Peyer's patch (tissue), 4 donors: ENCODE measurements at regions not wholly inside any gene's neighbourhood (a gene's known extent, or its start where the extent isn't known, plus 50 kb on each side); places are given as distances from the start of the nearest gene placed in this dataset.

ENCODE experiments used
- DNase-seq, 3 donors: peaks; one replicate each; pipeline ENCODE4 v3.0.0-alpha.2; 2017 to 2019
- H3K27ac ChIP-seq, 4 donors: fragments of 200-600 bp; sonication (generic); one replicate each; pipeline ENCODE4 v1.5.1; 2016 to 2019
- H3K27me3 ChIP-seq, 2 donors: fragments of 200-600 bp; sonication (generic); one replicate each; pipeline ENCODE4 v1.5.1; 2019
- H3K36me3 ChIP-seq, 3 donors: fragments of 200-600 bp; sonication (generic); one replicate each; pipeline ENCODE4 v1.5.1; 2016 to 2019
- H3K4me1 ChIP-seq, 4 donors: fragments of 200-600 bp; sonication (generic); one replicate each; pipeline ENCODE4 v1.5.1; 2016 to 2019
- H3K4me3 ChIP-seq, 4 donors: fragments of 200-600 bp; sonication (generic); 1 replicate in 3 of 4; 2 replicates in 1 of 4; pipeline ENCODE4 v1.5.1; 2016 to 2019; ENCODE audit warnings: mild to moderate bottlenecking in 1 of 4
- H3K9me3 ChIP-seq, 4 donors: fragments of 200-600 bp; sonication (generic); one replicate each; pipeline ENCODE4 v1.5.1; 2016 to 2019; ENCODE audit warnings: mild to moderate bottlenecking in 1 of 4
- POLR2A ChIP-seq, 2 donors: fragments of 450-650 bp; IDR thresholded peaks; one replicate each; pipeline ENCODE4 v1.5.1; 2017; ENCODE audit warnings: antibody characterized with exemption in 2 of 2, mild to moderate bottlenecking in 2 of 2, moderate library complexity in 2 of 2
- TF ChIP-seq, protein P1 (sequence below), 6 experiments: fragments of 450-650 bp in 4 of 6; fragments of 200-600 bp in 2 of 6; sonication (generic) in 1 of 6; IDR thresholded peaks; one replicate each; pipeline ENCODE4 v1.5.1; 2017 to 2019; ENCODE audit warnings: antibody characterized with exemption in 6 of 6, mild to moderate bottlenecking in 3 of 6, moderate library complexity in 1 of 6

GRCh38 chr14:25628390-25628789 is 578.4 kb upstream of the STXBP6 start:
- H3K36me3 ChIP-seq, result no peaks in the 10 kb centered on the region
- TF ChIP-seq, protein P1, sequence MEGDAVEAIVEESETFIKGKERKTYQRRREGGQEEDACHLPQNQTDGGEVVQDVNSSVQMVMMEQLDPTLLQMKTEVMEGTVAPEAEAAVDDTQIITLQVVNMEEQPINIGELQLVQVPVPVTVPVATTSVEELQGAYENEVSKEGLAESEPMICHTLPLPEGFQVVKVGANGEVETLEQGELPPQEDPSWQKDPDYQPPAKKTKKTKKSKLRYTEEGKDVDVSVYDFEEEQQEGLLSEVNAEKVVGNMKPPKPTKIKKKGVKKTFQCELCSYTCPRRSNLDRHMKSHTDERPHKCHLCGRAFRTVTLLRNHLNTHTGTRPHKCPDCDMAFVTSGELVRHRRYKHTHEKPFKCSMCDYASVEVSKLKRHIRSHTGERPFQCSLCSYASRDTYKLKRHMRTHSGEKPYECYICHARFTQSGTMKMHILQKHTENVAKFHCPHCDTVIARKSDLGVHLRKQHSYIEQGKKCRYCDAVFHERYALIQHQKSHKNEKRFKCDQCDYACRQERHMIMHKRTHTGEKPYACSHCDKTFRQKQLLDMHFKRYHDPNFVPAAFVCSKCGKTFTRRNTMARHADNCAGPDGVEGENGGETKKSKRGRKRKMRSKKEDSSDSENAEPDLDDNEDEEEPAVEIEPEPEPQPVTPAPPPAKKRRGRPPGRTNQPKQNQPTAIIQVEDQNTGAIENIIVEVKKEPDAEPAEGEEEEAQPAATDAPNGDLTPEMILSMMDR (IDR thresholded peaks at IDR 0.05), result no peak
- no peak for TF ChIP-seq POLR2A (IDR thresholded peaks at IDR 0.05)

DNA sequence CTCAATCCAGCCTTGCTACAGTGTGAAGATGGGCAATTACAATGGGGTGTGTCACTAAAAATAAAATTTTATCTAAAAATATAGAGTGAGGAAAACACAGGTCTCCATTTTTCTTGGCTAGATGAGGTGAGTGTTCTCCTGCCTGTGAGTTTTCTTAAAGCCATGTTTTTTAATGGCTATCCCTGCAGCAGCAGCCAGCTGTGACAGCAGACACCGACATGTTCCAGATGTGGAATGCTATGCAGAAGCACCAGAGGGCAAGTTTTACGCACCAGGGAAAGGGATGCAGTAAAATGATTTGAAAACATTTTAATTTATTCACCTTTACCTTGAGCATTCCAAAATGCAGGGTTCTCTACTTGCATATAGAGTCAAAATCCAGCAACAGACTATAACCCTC is 577.0 kb upstream of the STXBP6 start:
- no peaks in the 10 kb centered on the region for H3K36me3 ChIP-seq
- H3K9me3 ChIP-seq, result no peaks in the 10 kb centered on the region
- no peak overlapping the region for H3K4me3 ChIP-seq
- no peak for DNase-seq
- no peaks in the 10 kb centered on the region for H3K27me3 ChIP-seq
- no peaks in the 10 kb centered on the region for H3K4me1 ChIP-seq
- no peak overlapping the region for H3K27ac ChIP-seq
- TF ChIP-seq, protein P1 (IDR thresholded peaks at IDR 0.05), result no peak
- no peak for TF ChIP-seq POLR2A (IDR thresholded peaks at IDR 0.05)

More at GRCh38 chr14:25628390-25628789, 578.4 kb upstream of the STXBP6 start:
- Histone ChIP-seq H3K27ac (no peak overlapping the region), H3K9me3 (no peaks in the 10 kb centered on the region), H3K4me3 (no peak overlapping the region), H3K27me3 (no peaks in the 10 kb centered on the region), H3K4me1 (no peaks in the 10 kb centered on the region)
- DNase-seq, result no peak

DNA sequence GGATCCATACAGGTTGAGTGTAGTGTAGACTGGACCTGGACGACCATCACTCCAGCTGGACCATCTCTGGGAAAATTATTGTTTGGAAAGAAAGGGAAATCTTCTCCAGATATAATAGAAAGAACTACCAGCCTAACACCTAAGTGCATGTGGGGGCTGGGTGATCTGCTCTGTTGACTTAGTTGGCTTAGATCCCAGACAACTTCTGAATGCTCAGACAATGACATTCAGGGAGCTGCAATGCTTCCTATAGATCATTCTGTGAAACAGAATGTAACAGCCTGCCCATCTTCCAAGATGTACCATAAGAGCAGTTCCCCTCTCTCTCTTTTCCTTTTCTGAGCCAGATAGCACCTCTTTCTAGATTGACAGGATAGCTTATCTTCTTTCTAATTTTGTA is 572.8 kb upstream of the STXBP6 start:
- no peak overlapping the region for H3K4me3 ChIP-seq
- H3K27ac ChIP-seq, result no peak overlapping the region
- H3K36me3 ChIP-seq, result no peaks in the 10 kb centered on the region
- no peak for DNase-seq
- TF ChIP-seq, protein P1 (IDR thresholded peaks at IDR 0.05), result no peak
- no peak for TF ChIP-seq POLR2A (IDR thresholded peaks at IDR 0.05)
- H3K9me3 ChIP-seq, result no peaks in the 10 kb centered on the region
- H3K27me3 ChIP-seq, result no peaks in the 10 kb centered on the region
- no peaks in the 10 kb centered on the region for H3K4me1 ChIP-seq

DNA sequence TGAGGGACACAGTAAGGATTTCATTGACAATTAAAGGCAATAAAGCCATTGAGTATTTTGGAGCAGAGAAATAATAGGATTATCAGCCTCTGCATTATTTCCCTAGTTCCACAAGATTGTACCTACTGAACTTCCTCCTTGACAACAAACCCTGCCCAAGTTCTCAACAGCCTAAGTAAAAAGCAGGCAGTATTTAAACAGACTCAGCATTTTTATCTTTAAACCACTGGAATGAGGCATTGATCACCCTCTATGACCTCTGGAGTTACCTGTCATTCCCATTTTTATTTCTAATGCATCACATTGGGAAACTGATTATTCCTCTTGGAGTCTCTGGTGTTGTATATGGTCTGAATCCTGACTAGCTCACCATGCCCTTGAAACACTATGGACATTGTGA is 570.6 kb upstream of the STXBP6 start:
- no peak overlapping the region for H3K4me3 ChIP-seq
- peaks cover 0 to 6% (median 0%) of the 10 kb centered on the region in 4 donors for H3K9me3 ChIP-seq
- DNase-seq, result no peak
- no peaks in the 10 kb centered on the region for H3K27me3 ChIP-seq
- no peaks in the 10 kb centered on the region for H3K36me3 ChIP-seq
- H3K27ac ChIP-seq, result no peak overlapping the region
- TF ChIP-seq, protein P1 (IDR thresholded peaks at IDR 0.05), result no peak
- no peak for TF ChIP-seq POLR2A (IDR thresholded peaks at IDR 0.05)
- no peaks in the 10 kb centered on the region for H3K4me1 ChIP-seq

- Histone ChIP-seq H3K4me1 (no peaks in the 10 kb centered on the region), H3K36me3 (no peaks in the 10 kb centered on the region), H3K9me3 (peaks cover 0 to 6% (median 0%) of the 10 kb centered on the region in 4 donors), H3K4me3 (no peak overlapping the region), H3K27me3 (no peaks in the 10 kb centered on the region), H3K27ac (no peak overlapping the region)
- DNase-seq, result no peak
- TF ChIP-seq POLR2A (IDR thresholded peaks at IDR 0.05), result no peak
- TF ChIP-seq, protein P1 (IDR thresholded peaks at IDR 0.05), result no peak
Measured at GRCh38 chr14:25615174-25615573, 565.2 kb upstream of the STXBP6 start.

GRCh38 chr14:25607192-25607591 is 557.2 kb upstream of the STXBP6 start:
- no peaks in the 10 kb centered on the region for H3K36me3 ChIP-seq
- no peaks in the 10 kb centered on the region for H3K4me1 ChIP-seq
- no peak for DNase-seq
- H3K4me3 ChIP-seq, result no peak overlapping the region
- H3K27ac ChIP-seq, result no peak overlapping the region
- TF ChIP-seq POLR2A (IDR thresholded peaks at IDR 0.05), result no peak
- TF ChIP-seq, protein P1 (IDR thresholded peaks at IDR 0.05), result no peak
- H3K27me3 ChIP-seq, result no peaks in the 10 kb centered on the region
- no peaks in the 10 kb centered on the region for H3K9me3 ChIP-seq
